HepG2 (cell line): ENCODE measurements at regions not wholly inside any gene's neighbourhood (a gene's known extent, or its start where the extent isn't known, plus 50 kb on each side); places are given as distances from the start of the nearest gene placed in this dataset.

Source experiments
- ATAC-seq: fragments of 200-7000 bp; cut with Tn5 transposase; 3 replicates; pipeline ENCODE4 v1.9.1; 2020; ENCODE audit warnings: mild to moderate bottlenecking, moderate library complexity
- BruUV-seq: library from RNA; stranded (reverse); fragments of 400-500 nt; replicated peaks from 2 replicates; lab custom pipeline; 2021; lab: Mats Ljungman, UMichigan
- CTCF ChIA-PET: fragments of 300-600 bp; formaldehyde crosslinking; extraction: SDS; loops from one replicate; lab custom pipeline; 2021; ENCODE audit warnings: low total read pairs, inconsistent platforms, low intra/inter-chr PET ratio; lab: Yijun Ruan, JAX
- POLR2A ChIA-PET: fragments of 350-600 bp; sonication (Branson Sonifier 250); formaldehyde crosslinking; loops from one replicate; lab custom pipeline; 2020; ENCODE audit warnings: antibody characterized with exemption, inconsistent platforms; lab: Yijun Ruan, JAX
- DNase-seq: peaks from one replicate; pipeline ENCODE4 v3.0.0-alpha.2; 2015; ENCODE audit warnings: low spot score
- FAIRE-seq: peaks from 3 replicates; lab custom pipeline; 2011; peaks lifted over from hg19 to GRCh38; lab: Jason Lieb, UNC
- H2AFZ ChIP-seq: one replicate; pipeline ENCODE4 v1.6.1; 2011; ENCODE audit warnings: low read length, inconsistent platforms
- H3K27ac ChIP-seq: fragments of 300-600 bp; 3 replicates; pipeline ENCODE4 v1.8.0; 2011; ENCODE audit warnings: mixed run types, mild to moderate bottlenecking, mixed read lengths, low read length, inconsistent platforms; ENCODE audit not compliant: insufficient read depth; ENCODE audit errors: extremely low read length
- H3K27me3 ChIP-seq, 2 experiments: fragments of 200-600 bp in 1 of 2; 2 replicates in 1 of 2; 3 replicates in 1 of 2; pipeline versions ENCODE4 v1.6.0 to v1.8.0; 2011; ENCODE audit warnings: low read length in 2 of 2, mild to moderate bottlenecking in 2 of 2, moderate library complexity in 2 of 2, inconsistent platforms in 1 of 2; ENCODE audit not compliant: insufficient read depth in 2 of 2, control insufficient read depth in 1 of 2
- H3K36me3 ChIP-seq, 2 experiments: fragments of 200-600 bp in 1 of 2; replicated peaks in 1 of 2; 2 replicates in 1 of 2; 3 replicates in 1 of 2; pipeline versions ENCODE4 v1.5.1 to v1.8.0; 2011; ENCODE audit warnings: low read length in 2 of 2, inconsistent platforms in 1 of 2; ENCODE audit not compliant: insufficient read depth in 2 of 2, control insufficient read depth in 1 of 2
- H3K4me1 ChIP-seq: 2 replicates; pipeline ENCODE4 v1.5.1; 2012; ENCODE audit warnings: low read length, inconsistent platforms; ENCODE audit not compliant: insufficient read depth
- H3K4me2 ChIP-seq: 2 replicates; pipeline ENCODE4 v1.6.0; 2011; ENCODE audit warnings: low read depth, low read length, inconsistent platforms
- H3K4me3 ChIP-seq, 3 experiments: fragments of 200-600 bp in 1 of 3; sonication (generic), shearing (Covaris generic) in 1 of 3; replicated peaks in 1 of 3; 2 replicates each; pipeline ENCODE4 v1.5.1; 2011 to 2016; ENCODE audit warnings: low read length in 3 of 3, inconsistent platforms in 2 of 3, low read depth in 2 of 3, mild to moderate bottlenecking in 2 of 3, control low read depth in 1 of 3, mixed read lengths in 1 of 3; ENCODE audit not compliant: insufficient read depth in 1 of 3
- H3K79me2 ChIP-seq: one replicate; pipeline ENCODE4 v1.6.1; 2011; ENCODE audit warnings: low read length, inconsistent platforms; ENCODE audit not compliant: insufficient read depth
- H3K9ac ChIP-seq: 2 replicates; pipeline ENCODE4 v1.6.0; 2011; ENCODE audit warnings: mild to moderate bottlenecking, low read depth, low read length, inconsistent platforms; ENCODE audit not compliant: insufficient read depth
- H3K9me3 ChIP-seq: 2 replicates; pipeline ENCODE4 v1.5.1; 2012; ENCODE audit warnings: mild to moderate bottlenecking, low read length
- H4K20me1 ChIP-seq: 2 replicates; pipeline ENCODE4 v1.6.0; 2011; ENCODE audit warnings: inconsistent platforms, mild to moderate bottlenecking, low read length, moderate library complexity; ENCODE audit not compliant: insufficient read depth
- ATF7 ChIP-seq, 2 experiments: fragments of 450-650 bp in 1 of 2; sonication (generic) in 1 of 2; formaldehyde crosslinking in 1 of 2; IDR thresholded peaks; 2 replicates each; pipeline versions ENCODE4 v1.4.0 to v1.6.1; 2016 to 2020; ENCODE audit warnings: antibody characterized with exemption in 1 of 2, mild to moderate bottlenecking in 1 of 2, missing genetic modification reagents in 1 of 2
- CC2D1A ChIP-seq: sonication (generic); formaldehyde crosslinking; IDR thresholded peaks from 2 replicates; pipeline ENCODE4 v1.8.1; 2023; ENCODE audit warnings: mild to moderate bottlenecking, missing genetic modification reagents
- CEBPB ChIP-seq: IDR thresholded peaks from 2 replicates; pipeline ENCODE4 v1.6.1; 2011; ENCODE audit warnings: low read depth, low read length, improper control_type of control experiment, borderline replicate concordance
- E2F1 ChIP-seq: sonication (generic); formaldehyde crosslinking; IDR thresholded peaks from 2 replicates; pipeline ENCODE4 v1.5.0; 2020; ENCODE audit warnings: missing genetic modification reagents
- ELF3 ChIP-seq: IDR thresholded peaks from 2 replicates; pipeline ENCODE4 v1.6.1; 2016; ENCODE audit warnings: missing genetic modification reagents, missing compliant biosample characterization
- KAT7 ChIP-seq: IDR thresholded peaks from 2 replicates; pipeline ENCODE4 v1.6.1; 2018; ENCODE audit warnings: borderline replicate concordance, missing compliant biosample characterization
- MTERF4 ChIP-seq: sonication (generic); formaldehyde crosslinking; IDR thresholded peaks from 2 replicates; pipeline ENCODE4 v1.8.0; 2023; ENCODE audit warnings: mild to moderate bottlenecking, missing genetic modification reagents
- PPARG ChIP-seq: conservative IDR thresholded peaks from 2 replicates; pipeline ENCODE4 v1.6.1; 2016; ENCODE audit warnings: missing biosample characterization, missing genetic modification reagents
- RELA ChIP-seq: sonication (generic); formaldehyde crosslinking; IDR thresholded peaks from 2 replicates; pipeline ENCODE4 v1.4.0; 2020; ENCODE audit warnings: missing genetic modification reagents
- TOE1 ChIP-seq: sonication (generic); formaldehyde crosslinking; IDR thresholded peaks from 2 replicates; pipeline ENCODE4 v1.4.0; 2020; ENCODE audit warnings: mild to moderate bottlenecking, missing genetic modification reagents
- WIZ ChIP-seq: sonication (generic); formaldehyde crosslinking; IDR thresholded peaks from 2 replicates; pipeline ENCODE4 v1.5.1; 2020; ENCODE audit warnings: mild to moderate bottlenecking, missing genetic modification reagents
- ZBTB1 ChIP-seq: sonication (generic); formaldehyde crosslinking; IDR thresholded peaks from 2 replicates; pipeline ENCODE4 v1.4.0; 2020; ENCODE audit warnings: missing genetic modification reagents, borderline replicate concordance
- ZBTB21 ChIP-seq: sonication (generic); formaldehyde crosslinking; IDR thresholded peaks from 2 replicates; pipeline ENCODE4 v1.4.0; 2020; ENCODE audit warnings: missing genetic modification reagents
- ZMAT3 ChIP-seq: sonication (generic); formaldehyde crosslinking; conservative IDR thresholded peaks from 2 replicates; pipeline ENCODE4 v1.7.0; 2021; ENCODE audit warnings: missing genetic modification reagents
- ZNF549 ChIP-seq: sonication (generic); formaldehyde crosslinking; IDR thresholded peaks from 2 replicates; pipeline ENCODE4 v1.5.0; 2020; ENCODE audit warnings: missing genetic modification reagents
- WGBS: methylation state at CpG from one replicate; pipeline ENCODE4 v1.1.6; 2017; ENCODE audit warnings: low lambda C conversion rate; 5-methylcytosine and 5-hydroxymethylcytosine counted together
- in situ Hi-C: cut with HindIII; loops from 2 replicates; pipeline ENCODE4 v1.10.0; 2017; ENCODE audit warnings: low pct_unique_long_range_greater_than_20kb; ENCODE audit not compliant: extremely low pct_ligation_motif_present
- intact Hi-C: fragments of 100-400 bp; cut with micrococcal nuclease; formaldehyde crosslinking; loops from one replicate; pipeline ENCODE4 v1.10.0; 2022; ENCODE audit not compliant: unreplicated experiment

- ChIA-PET POLR2A (no interaction called here), CTCF (no interaction called here)
- Histone ChIP-seq H3K4me1 (no peaks in the 10 kb centered on the region), H3K9ac (no peak overlapping the region), H3K9me3 (0 out of 2 replicates have a peak, but pooled peaks cover 8% of the 10 kb centered on the region), H3K27me3 (no peaks in the 10 kb centered on the region), H3K36me3 (no peaks in the 10 kb centered on the region), H4K20me1 (no peaks in the 10 kb centered on the region), H3K79me2 (no peaks in the 10 kb centered on the region), H3K4me2 (no peak overlapping the region), H3K27ac (no peak overlapping the region), H3K4me3 (no peak overlapping the region), H2AFZ (no peak overlapping the region)
- intact Hi-C loops (no loop called here), in situ Hi-C loops (no loop called here)
- ATAC-seq (no peak), FAIRE-seq (no peak), DNase-seq (no peak)
- BruUV-seq, result no TSS peak
- TF ChIP-seq ATF7 (IDR thresholded peaks at IDR 0.05), result no peak
- no peak for TF ChIP-seq ATF7 (CRISPR knock-in tag; IDR thresholded peaks at IDR 0.05)
- no peak for TF ChIP-seq PPARG (CRISPR knock-in tag)
- no peak for TF ChIP-seq KAT7 (CRISPR knock-in tag)
- no peak for TF ChIP-seq WIZ (CRISPR knock-in tag)
- no peak for TF ChIP-seq ELF3 (CRISPR knock-in tag)
- no peak for TF ChIP-seq CEBPB
- no peak for TF ChIP-seq MTERF4
- no peak for TF ChIP-seq RELA (CRISPR knock-in tag)
- TF ChIP-seq ZNF549 (CRISPR knock-in tag), result no peak
- no peak for TF ChIP-seq ZBTB1 (CRISPR knock-in tag)
- TF ChIP-seq E2F1 (CRISPR knock-in tag), result no peak
- TF ChIP-seq ZBTB21, result no peak
- no peak for TF ChIP-seq CC2D1A
- no peak for TF ChIP-seq ZMAT3
- no peak for TF ChIP-seq TOE1 (CRISPR knock-in tag)
- WGBS, result 41% methylated on average over 3 of the region's 3 CpGs
Measured at GRCh38 chr10:8674230-8674629, 619.7 kb downstream of the GATA3 start.
